MM.1S (cell line): ENCODE measurements at regions not wholly inside any gene's neighbourhood (a gene's known extent, or its start where the extent isn't known, plus 50 kb on each side); places are given as distances from the start of the nearest gene placed in this dataset.

Experiments
- CTCF ChIP-seq: fragments of 300-600 bp; sonication (generic); IDR thresholded peaks from 2 replicates; pipeline ENCODE4 v1.5.1; 2016; ENCODE audit warnings: antibody characterized with exemption, low read length, mixed read lengths
- EZH2 ChIP-seq: fragments of 300-600 bp; sonication (generic); optimal IDR thresholded peaks from 2 replicates; pipeline ENCODE3; 2017; ENCODE audit warnings: low read depth, mild to moderate bottlenecking, antibody characterized with exemption, low read length, mixed read lengths

GRCh38 chr5:174273325-174273724, 227.8 kb downstream of the NSG2 start:
- no peak for TF ChIP-seq CTCF
- no peak for TF ChIP-seq EZH2
